Stomach (tissue), 8 donors: ENCODE measurements at regions not wholly inside any gene's neighbourhood (a gene's known extent, or its start where the extent isn't known, plus 50 kb on each side); places are given as distances from the start of the nearest gene placed in this dataset.
A peak's percentile ranks its signal among the peaks of the same experiment; 100 is the strongest.

Source experiments
- DNase-seq, 2 donors: peaks; one replicate each; pipeline versions ENCODE4 v3.0.0 to v3.0.0-alpha.2; 2013 to 2019
- H3K27ac ChIP-seq, 5 donors: fragments of 200-600 bp in 4 of 5; sonication (generic) in 4 of 5; one replicate each; pipeline ENCODE4 v1.5.1; 2013 to 2019; ENCODE audit warnings: mild to moderate bottlenecking in 1 of 5, moderate library complexity in 1 of 5
- H3K27me3 ChIP-seq, 3 donors: fragments of 200-600 bp; sonication (generic); one replicate each; pipeline ENCODE4 v1.5.1; 2017 to 2019; ENCODE audit warnings: mixed run types in 1 of 3
- H3K36me3 ChIP-seq, 4 donors: fragments of 200-600 bp; sonication (generic); 1 replicate in 3 of 4; 2 replicates in 1 of 4; pipeline ENCODE4 v1.5.1; 2016 to 2019
- H3K4me1 ChIP-seq, 4 donors: fragments of 200-600 bp; sonication (generic); one replicate each; pipeline ENCODE4 v1.5.1; 2016 to 2019
- H3K4me3 ChIP-seq, 4 donors: fragments of 200-600 bp; sonication (generic) in 3 of 4; one replicate each; pipeline ENCODE4 v1.5.1; 2016 to 2019; ENCODE audit warnings: mild to moderate bottlenecking in 1 of 4
- H3K9me3 ChIP-seq, 4 donors: fragments of 200-600 bp; sonication (generic); one replicate each; pipeline ENCODE4 v1.5.1; 2016 to 2019
- CTCF ChIP-seq, 7 experiments: fragments of 450-650 bp in 4 of 7; fragments of 200-600 bp in 3 of 7; sonication (generic) in 3 of 7; IDR thresholded peaks; one replicate each; pipeline ENCODE4 v1.5.1; 2016 to 2019; ENCODE audit warnings: antibody characterized with exemption in 7 of 7, control low read depth in 2 of 7, mild to moderate bottlenecking in 1 of 7
- EP300 ChIP-seq: sonication (generic); formaldehyde crosslinking; IDR thresholded peaks from one replicate; pipeline ENCODE4 v1.6.1; 2017; ENCODE audit warnings: antibody characterized with exemption
- POLR2A ChIP-seq, 4 donors: fragments of 450-650 bp; IDR thresholded peaks; one replicate each; pipeline ENCODE4 v1.6.1; 2016; ENCODE audit warnings: antibody characterized with exemption in 4 of 4, control low read depth in 2 of 4, mild to moderate bottlenecking in 1 of 4, moderate library complexity in 1 of 4
- POLR2AphosphoS5 ChIP-seq, 3 donors: sonication (generic); formaldehyde crosslinking; IDR thresholded peaks; one replicate each; pipeline ENCODE4 v1.6.1; 2016; ENCODE audit warnings: antibody characterized with exemption in 3 of 3
- WGBS, 5 donors: extraction: QIAGEN DNeasy Blood & Tissue Kit in 3 of 5; methylation state at CpG; one replicate each; pipeline versions ENCODE4 v1.1.5 to v1.1.7; 2013 to 2018; 5-methylcytosine and 5-hydroxymethylcytosine counted together
- intact Hi-C: fragments of 100-400 bp; cut with DNase I; formaldehyde crosslinking; loops from one replicate; pipeline ENCODE4 v1.15.1; 2023; ENCODE audit warnings: low total_unique reads
- donor health status: healthy with polysubstance abuse.
- donor health status: Bipolar disorder and iron deficiency.
- donor health status: healthy.

GRCh38 chr6:167762259-167762962 lies 64.3 kb upstream of the AFDN start:
- Histone ChIP-seq H3K9me3 (no peaks in the 10 kb centered on the region), H3K27ac (peak overlapping the region in 1 of 5 donors; percentile 74), H3K27me3 (peaks cover 0 to 11% (median 0%) of the 10 kb centered on the region in 3 donors), H3K4me1 (peaks cover 15 to 25% (median 21%) of the 10 kb centered on the region in 4 donors), H3K4me3 (no peak overlapping the region), H3K36me3 (no peaks in the 10 kb centered on the region)
- no peak for TF ChIP-seq CTCF (IDR thresholded peaks at IDR 0.05)
- no peak for TF ChIP-seq EP300
- TF ChIP-seq POLR2A (IDR thresholded peaks at IDR 0.05), result no peak
- 58 to 76% (median 65%) methylated on average over 9 of the region's 9 CpGs for WGBS, 5 donors
- intact Hi-C loops, result no loop called here
- peak in 1 of 2 donors; percentile 57 for DNase-seq

GRCh38 chr6:167763056-167763944 lies 63.4 kb upstream of the AFDN start:
- no peak overlapping the region for H3K4me3 ChIP-seq
- H3K9me3 ChIP-seq, result no peaks in the 10 kb centered on the region
- intact Hi-C loops, result no loop called here
- no peak overlapping the region for H3K27ac ChIP-seq
- peaks cover 15 to 25% (median 21%) of the 10 kb centered on the region in 4 donors for H3K4me1 ChIP-seq
- no peak for DNase-seq
- no peaks in the 10 kb centered on the region for H3K36me3 ChIP-seq
- TF ChIP-seq CTCF (IDR thresholded peaks at IDR 0.05) (no peak), POLR2AphosphoS5 (IDR thresholded peaks at IDR 0.05) (no peak), POLR2A (IDR thresholded peaks at IDR 0.05) (no peak), EP300 (no peak)
- 85 to 93% (median 91%) methylated on average over 11 of the region's 11 CpGs for WGBS, 5 donors
- H3K27me3 ChIP-seq, result peaks cover 0 to 12% (median 0%) of the 10 kb centered on the region in 3 donors

- Histone ChIP-seq H3K4me3 (no peak overlapping the region), H3K36me3 (no peaks in the 10 kb centered on the region), H3K9me3 (no peaks in the 10 kb centered on the region), H3K27ac (no peak overlapping the region), H3K4me1 (peaks cover 15 to 25% (median 21%) of the 10 kb centered on the region in 4 donors), H3K27me3 (peaks cover 0 to 17% (median 0%) of the 10 kb centered on the region in 3 donors)
- intact Hi-C loops, result no loop called here
- 92 to 96% (median 96%) methylated on average over 9 of the region's 9 CpGs for WGBS, 5 donors
- no peak for DNase-seq
- no peak for TF ChIP-seq EP300
- no peak for TF ChIP-seq POLR2A (IDR thresholded peaks at IDR 0.05)
These were observed 62.5 kb upstream of the AFDN start for GRCh38 chr6:167764215-167764614.

- Histone ChIP-seq H3K4me3 (no peak overlapping the region), H3K4me1 (peaks cover 15 to 25% (median 21%) of the 10 kb centered on the region in 4 donors), H3K9me3 (no peaks in the 10 kb centered on the region), H3K27ac (no peak overlapping the region), H3K36me3 (no peaks in the 10 kb centered on the region), H3K27me3 (peaks cover 0 to 17% (median 0%) of the 10 kb centered on the region in 3 donors)
- TF ChIP-seq CTCF (IDR thresholded peaks at IDR 0.05), result no peak
- no peak for TF ChIP-seq POLR2AphosphoS5 (IDR thresholded peaks at IDR 0.05)
- no peak for TF ChIP-seq EP300
- no peak for TF ChIP-seq POLR2A (IDR thresholded peaks at IDR 0.05)
- WGBS, 5 donors, result 90 to 92% (median 90%) methylated on average over 15 of the region's 15 CpGs
- intact Hi-C loops, result no loop called here
- DNase-seq, result no peak
These were observed 61.8 kb upstream of the AFDN start for GRCh38 chr6:167764713-167765479.
